ENCODE measurements at regions not wholly inside any gene's neighbourhood (a gene's known extent, or its start where the extent isn't known, plus 50 kb on each side); places are given as distances from the start of the nearest gene placed in this dataset.

- Histone ChIP-seq H3K18ac (ENCODE audit: low read length) (no peak overlapping the region), H3K4me1 (ENCODE audit: control insufficient read depth in 2 of 2, insufficient read depth in 1 of 2, low read depth in 1 of 2, low read length in 2 of 2) (no peaks in the 10 kb centered on the region), H3K27ac (replicated peaks; ENCODE audit: low read length) (no peak overlapping the region), H3K4me2 (ENCODE audit: insufficient read depth, low read length, poor library complexity, severe bottlenecking) (no peak overlapping the region), H3K14ac (ENCODE audit: low read length) (no peak overlapping the region), H3K27me3 (ENCODE audit: control insufficient read depth in 3 of 3, insufficient read depth in 3 of 3, low read depth in 1 of 3, low read length in 3 of 3) (no peaks in the 10 kb centered on the region), H2BK120ac (ENCODE audit: low read depth, low read length) (no peak overlapping the region), H2BK15ac (ENCODE audit: low read length) (no peak overlapping the region), H3K4me3 (ENCODE audit: low read length in 2 of 2) (no peak overlapping the region), H3K9me3 (replicated peaks in 1 of 2; ENCODE audit: control insufficient read depth in 2 of 2, insufficient read depth in 1 of 2, low read depth in 1 of 2, low read length in 2 of 2) (no peaks in the 10 kb centered on the region), H3K4ac (ENCODE audit: low read length) (no peak overlapping the region), H2AK5ac (ENCODE audit: low read depth, low read length) (no peak overlapping the region), H3K23ac (ENCODE audit: low read depth, low read length, poor library complexity) (no peak overlapping the region), H2AFZ (ENCODE audit: low read length) (no peak overlapping the region), H3K9ac (ENCODE audit: low read depth, low read length, poor library complexity) (no peak overlapping the region), H3K79me1 (ENCODE audit: low read depth, low read length) (no peaks in the 10 kb centered on the region), H2BK5ac (ENCODE audit: low read length) (no peak overlapping the region), H2BK12ac (ENCODE audit: low read length) (no peak overlapping the region), H4K8ac (ENCODE audit: low read depth, low read length) (no peak overlapping the region), H4K91ac (ENCODE audit: low read depth, low read length, poor library complexity) (no peak overlapping the region), H3K36me3 (replicated peaks in 1 of 2; ENCODE audit: control insufficient read depth in 2 of 2, insufficient read depth in 2 of 2, low read length in 2 of 2) (no peaks in the 10 kb centered on the region)
- DNase-seq (ENCODE audit: low spot score): no peak
- WGBS, 2 donors (ENCODE audit: extremely low coverage in 2 of 2, insufficient read length in 2 of 2, insufficient replicate concordance in 1 of 2): no CpG with 5 or more reads among the region's 1 CpG
Measured at GRCh38 chr6:76776876-76777275, 686.4 kb downstream of the HTR1B start.

- no peak for DNase-seq (ENCODE audit: low spot score)
- H4K8ac ChIP-seq (ENCODE audit: low read depth, low read length): no peak overlapping the region
- H2BK5ac ChIP-seq (ENCODE audit: low read length): no peak overlapping the region
- H3K9me3 ChIP-seq (replicated peaks in 1 of 2; ENCODE audit: control insufficient read depth in 2 of 2, insufficient read depth in 1 of 2, low read depth in 1 of 2, low read length in 2 of 2): no peaks in the 10 kb centered on the region
- no peaks in the 10 kb centered on the region for H3K79me1 ChIP-seq (ENCODE audit: low read depth, low read length)
- WGBS, 2 donors (ENCODE audit: extremely low coverage in 2 of 2, insufficient read length in 2 of 2, insufficient replicate concordance in 1 of 2): no CpG with 5 or more reads among the region's 6 CpGs
- no peak overlapping the region for H3K4me2 ChIP-seq (ENCODE audit: insufficient read depth, low read length, poor library complexity, severe bottlenecking)
- no peak overlapping the region for H2BK120ac ChIP-seq (ENCODE audit: low read depth, low read length)
- no peak overlapping the region for H3K4me3 ChIP-seq (ENCODE audit: low read length in 2 of 2)
- H3K9ac ChIP-seq (ENCODE audit: low read depth, low read length, poor library complexity): no peak overlapping the region
- no peak overlapping the region for H3K23ac ChIP-seq (ENCODE audit: low read depth, low read length, poor library complexity)
- no peak overlapping the region for H3K14ac ChIP-seq (ENCODE audit: low read length)
- no peak overlapping the region for H2BK12ac ChIP-seq (ENCODE audit: low read length)
- H3K4me1 ChIP-seq (ENCODE audit: control insufficient read depth in 2 of 2, insufficient read depth in 1 of 2, low read depth in 1 of 2, low read length in 2 of 2): no peaks in the 10 kb centered on the region
- no peak overlapping the region for H3K4ac ChIP-seq (ENCODE audit: low read length)
- no peak overlapping the region for H2AK5ac ChIP-seq (ENCODE audit: low read depth, low read length)
- no peak overlapping the region for H2BK15ac ChIP-seq (ENCODE audit: low read length)
- H2AFZ ChIP-seq (ENCODE audit: low read length): no peak overlapping the region
- H3K36me3 ChIP-seq (replicated peaks in 1 of 2; ENCODE audit: control insufficient read depth in 2 of 2, insufficient read depth in 2 of 2, low read length in 2 of 2): no peaks in the 10 kb centered on the region
- H3K27me3 ChIP-seq (ENCODE audit: control insufficient read depth in 3 of 3, insufficient read depth in 3 of 3, low read depth in 1 of 3, low read length in 3 of 3): no peaks in the 10 kb centered on the region
- no peak overlapping the region for H4K91ac ChIP-seq (ENCODE audit: low read depth, low read length, poor library complexity)
- no peak overlapping the region for H3K27ac ChIP-seq (replicated peaks; ENCODE audit: low read length)
- H3K18ac ChIP-seq (ENCODE audit: low read length): no peak overlapping the region
Measured at GRCh38 chr6:76774781-76775384, 688.4 kb downstream of the HTR1B start.

- Histone ChIP-seq H3K4me2 (ENCODE audit: insufficient read depth, low read length, poor library complexity, severe bottlenecking) (no peak overlapping the region), H3K4ac (ENCODE audit: low read length) (no peak overlapping the region), H3K36me3 (replicated peaks in 1 of 2; ENCODE audit: control insufficient read depth in 2 of 2, insufficient read depth in 2 of 2, low read length in 2 of 2) (no peaks in the 10 kb centered on the region), H3K18ac (ENCODE audit: low read length) (no peak overlapping the region), H2AFZ (ENCODE audit: low read length) (no peak overlapping the region), H4K91ac (ENCODE audit: low read depth, low read length, poor library complexity) (no peak overlapping the region), H3K4me3 (ENCODE audit: low read length in 2 of 2) (no peak overlapping the region), H3K79me1 (ENCODE audit: low read depth, low read length) (no peaks in the 10 kb centered on the region), H3K9ac (ENCODE audit: low read depth, low read length, poor library complexity) (no peak overlapping the region), H3K4me1 (ENCODE audit: control insufficient read depth in 2 of 2, insufficient read depth in 1 of 2, low read depth in 1 of 2, low read length in 2 of 2) (no peaks in the 10 kb centered on the region), H2BK12ac (ENCODE audit: low read length) (no peak overlapping the region), H3K14ac (ENCODE audit: low read length) (no peak overlapping the region), H2AK5ac (ENCODE audit: low read depth, low read length) (no peak overlapping the region), H3K9me3 (replicated peaks in 1 of 2; ENCODE audit: control insufficient read depth in 2 of 2, insufficient read depth in 1 of 2, low read depth in 1 of 2, low read length in 2 of 2) (no peaks in the 10 kb centered on the region), H3K27ac (replicated peaks; ENCODE audit: low read length) (no peak overlapping the region), H4K8ac (ENCODE audit: low read depth, low read length) (no peak overlapping the region), H2BK15ac (ENCODE audit: low read length) (no peak overlapping the region), H3K27me3 (ENCODE audit: control insufficient read depth in 3 of 3, insufficient read depth in 3 of 3, low read depth in 1 of 3, low read length in 3 of 3) (no peaks in the 10 kb centered on the region), H2BK5ac (ENCODE audit: low read length) (no peak overlapping the region), H2BK120ac (ENCODE audit: low read depth, low read length) (no peak overlapping the region), H3K23ac (ENCODE audit: low read depth, low read length, poor library complexity) (no peak overlapping the region)
- no CpG with 5 or more reads among the region's 2 CpGs for WGBS, 2 donors (ENCODE audit: extremely low coverage in 2 of 2, insufficient read length in 2 of 2, insufficient replicate concordance in 1 of 2)
- DNase-seq (ENCODE audit: low spot score): no peak
Measured at GRCh38 chr6:76772951-76773350, 690.3 kb downstream of the HTR1B start.

- no CpG with 5 or more reads among the region's 2 CpGs for WGBS, 2 donors (ENCODE audit: extremely low coverage in 2 of 2, insufficient read length in 2 of 2, insufficient replicate concordance in 1 of 2)
- H3K18ac ChIP-seq (ENCODE audit: low read length): no peak overlapping the region
- no peak overlapping the region for H3K9ac ChIP-seq (ENCODE audit: low read depth, low read length, poor library complexity)
- DNase-seq (ENCODE audit: low spot score): no peak
- H2BK5ac ChIP-seq (ENCODE audit: low read length): no peak overlapping the region
- no peak overlapping the region for H2AK5ac ChIP-seq (ENCODE audit: low read depth, low read length)
- no peak overlapping the region for H4K91ac ChIP-seq (ENCODE audit: low read depth, low read length, poor library complexity)
- H4K8ac ChIP-seq (ENCODE audit: low read depth, low read length): no peak overlapping the region
- no peak overlapping the region for H3K4ac ChIP-seq (ENCODE audit: low read length)
- H3K4me2 ChIP-seq (ENCODE audit: insufficient read depth, low read length, poor library complexity, severe bottlenecking): no peak overlapping the region
- H3K4me1 ChIP-seq (ENCODE audit: control insufficient read depth in 2 of 2, insufficient read depth in 1 of 2, low read depth in 1 of 2, low read length in 2 of 2): no peaks in the 10 kb centered on the region
- no peak overlapping the region for H2AFZ ChIP-seq (ENCODE audit: low read length)
- H3K27ac ChIP-seq (replicated peaks; ENCODE audit: low read length): no peak overlapping the region
- no peak overlapping the region for H2BK120ac ChIP-seq (ENCODE audit: low read depth, low read length)
- H3K27me3 ChIP-seq (ENCODE audit: control insufficient read depth in 3 of 3, insufficient read depth in 3 of 3, low read depth in 1 of 3, low read length in 3 of 3): no peaks in the 10 kb centered on the region
- no peaks in the 10 kb centered on the region for H3K9me3 ChIP-seq (replicated peaks in 1 of 2; ENCODE audit: control insufficient read depth in 2 of 2, insufficient read depth in 1 of 2, low read depth in 1 of 2, low read length in 2 of 2)
- no peak overlapping the region for H3K23ac ChIP-seq (ENCODE audit: low read depth, low read length, poor library complexity)
- H3K36me3 ChIP-seq (replicated peaks in 1 of 2; ENCODE audit: control insufficient read depth in 2 of 2, insufficient read depth in 2 of 2, low read length in 2 of 2): no peaks in the 10 kb centered on the region
- H2BK12ac ChIP-seq (ENCODE audit: low read length): no peak overlapping the region
- H2BK15ac ChIP-seq (ENCODE audit: low read length): no peak overlapping the region
- no peak overlapping the region for H3K14ac ChIP-seq (ENCODE audit: low read length)
- H3K4me3 ChIP-seq (ENCODE audit: low read length in 2 of 2): no peak overlapping the region
- H3K79me1 ChIP-seq (ENCODE audit: low read depth, low read length): no peaks in the 10 kb centered on the region
Measured at GRCh38 chr6:76771059-76771634, 692.1 kb downstream of the HTR1B start.

All from neuronal stem cell (in vitro differentiated cells).